ENCODE measurements at regions not wholly inside any gene's neighbourhood (a gene's known extent, or its start where the extent isn't known, plus 50 kb on each side); places are given as distances from the start of the nearest gene placed in this dataset.
A peak's percentile ranks its signal among the peaks of the same experiment; 100 is the strongest.

DNA sequence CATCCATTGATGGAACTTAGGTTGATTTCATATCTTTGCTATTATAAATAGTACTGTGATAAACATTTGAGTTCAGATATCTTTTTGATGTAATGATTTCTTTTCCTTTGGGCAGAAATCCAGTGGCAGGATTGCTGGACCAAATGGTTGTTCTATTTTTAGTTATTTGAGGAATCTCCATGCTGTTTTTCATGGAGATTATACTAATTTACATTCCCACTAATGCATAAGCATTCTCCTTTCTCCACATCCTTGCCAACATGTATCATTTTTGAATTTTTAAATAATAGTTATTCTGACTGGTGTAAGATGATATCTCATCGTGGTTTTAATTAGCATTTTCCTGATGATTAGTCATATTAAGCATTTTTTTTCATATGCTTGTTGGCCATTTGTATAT, 144.0 kb upstream of the SUCLG2 start:
- Histone ChIP-seq H3K9me3 (replicated peaks) (no peaks in the 10 kb centered on the region), H3K36me3 (no peaks in the 10 kb centered on the region), H3K27ac (no peak overlapping the region), H3K4me3 (no peak overlapping the region), H3K27me3 (replicated peaks) (no peaks in the 10 kb centered on the region), H3K4me1 (replicated peaks) (no peaks in the 10 kb centered on the region)
- no peak for DNase-seq (ENCODE audit: low read depth in 1 of 2, low spot score in 2 of 2)

DNA sequence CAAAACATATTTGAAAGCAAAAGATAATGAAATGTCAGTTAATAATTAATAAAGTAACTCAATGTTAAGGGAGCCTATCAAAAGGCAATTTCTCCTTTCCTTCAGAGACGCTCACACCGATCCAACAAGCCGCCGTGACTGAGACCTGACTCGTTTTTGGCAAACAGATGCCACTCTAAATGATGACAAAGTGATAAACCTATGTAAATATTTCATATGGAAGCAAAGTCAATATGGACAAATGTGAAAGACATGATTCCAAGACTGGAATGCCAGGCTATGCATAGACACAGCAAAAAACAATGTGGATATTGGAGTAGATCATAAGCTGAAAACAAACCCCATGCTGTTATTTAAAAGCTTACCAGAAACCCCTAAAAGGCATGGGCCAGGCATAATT, 137.2 kb upstream of the SUCLG2 start:
- no peak for DNase-seq (ENCODE audit: low read depth in 1 of 2, low spot score in 2 of 2)
- Histone ChIP-seq H3K4me3 (no peak overlapping the region), H3K27me3 (replicated peaks) (no peaks in the 10 kb centered on the region)

DNA sequence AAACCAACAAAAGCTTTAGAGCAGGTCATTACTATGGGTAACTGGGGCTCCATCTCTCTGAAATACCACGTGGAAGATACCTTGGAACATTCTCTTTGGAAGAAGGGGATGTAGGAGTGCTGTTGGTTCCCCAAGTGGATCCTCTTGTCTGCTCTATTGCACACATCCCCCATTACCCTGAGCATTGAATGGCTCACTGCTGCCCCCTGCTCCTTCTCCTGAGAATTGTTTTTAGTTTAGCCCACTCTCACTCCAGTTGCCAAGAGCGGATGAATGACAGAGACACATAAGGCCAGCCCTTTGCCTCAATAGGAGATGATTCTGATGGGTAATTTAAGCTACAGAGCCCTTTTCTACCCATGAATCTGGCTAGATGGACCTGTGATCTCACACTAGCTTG, 135.6 kb upstream of the SUCLG2 start:
- DNase-seq (ENCODE audit: low read depth in 1 of 2, low spot score in 2 of 2) = peak in 1 of 2 experiments; percentile 32
- Histone ChIP-seq H3K4me3 (no peak overlapping the region), H3K9me3 (replicated peaks) (no peaks in the 10 kb centered on the region), H3K27me3 (replicated peaks) (no peaks in the 10 kb centered on the region), H3K4me1 (replicated peaks) (no peaks in the 10 kb centered on the region), H3K27ac (no peak overlapping the region), H3K36me3 (no peaks in the 10 kb centered on the region)

More for the DNA sequence above, 137.2 kb upstream of the SUCLG2 start:
- Histone ChIP-seq H3K9me3 (replicated peaks) (no peaks in the 10 kb centered on the region), H3K36me3 (no peaks in the 10 kb centered on the region), H3K27ac (no peak overlapping the region), H3K4me1 (replicated peaks) (no peaks in the 10 kb centered on the region)

DNA sequence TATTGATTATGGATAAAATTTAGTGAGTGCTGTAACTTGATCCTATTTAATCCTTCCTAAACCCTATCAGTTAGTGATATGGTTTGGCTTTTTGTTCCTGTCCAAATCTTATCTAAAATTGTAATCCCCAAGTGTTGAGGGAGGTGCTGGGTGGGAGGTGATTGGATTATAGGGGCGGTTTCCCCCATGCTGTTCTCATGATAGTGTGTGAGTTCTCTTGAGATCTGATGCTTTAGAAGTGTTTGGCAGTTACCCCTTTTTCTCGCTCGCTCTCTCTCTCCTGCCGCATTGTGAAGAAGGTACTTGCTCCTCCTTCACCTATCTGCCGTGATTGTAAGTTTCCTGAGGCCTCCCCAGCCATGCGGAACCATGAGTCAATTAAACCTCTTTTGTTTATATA, 134.0 kb upstream of the SUCLG2 start:
- H3K27me3 ChIP-seq (replicated peaks) = no peaks in the 10 kb centered on the region

DNA sequence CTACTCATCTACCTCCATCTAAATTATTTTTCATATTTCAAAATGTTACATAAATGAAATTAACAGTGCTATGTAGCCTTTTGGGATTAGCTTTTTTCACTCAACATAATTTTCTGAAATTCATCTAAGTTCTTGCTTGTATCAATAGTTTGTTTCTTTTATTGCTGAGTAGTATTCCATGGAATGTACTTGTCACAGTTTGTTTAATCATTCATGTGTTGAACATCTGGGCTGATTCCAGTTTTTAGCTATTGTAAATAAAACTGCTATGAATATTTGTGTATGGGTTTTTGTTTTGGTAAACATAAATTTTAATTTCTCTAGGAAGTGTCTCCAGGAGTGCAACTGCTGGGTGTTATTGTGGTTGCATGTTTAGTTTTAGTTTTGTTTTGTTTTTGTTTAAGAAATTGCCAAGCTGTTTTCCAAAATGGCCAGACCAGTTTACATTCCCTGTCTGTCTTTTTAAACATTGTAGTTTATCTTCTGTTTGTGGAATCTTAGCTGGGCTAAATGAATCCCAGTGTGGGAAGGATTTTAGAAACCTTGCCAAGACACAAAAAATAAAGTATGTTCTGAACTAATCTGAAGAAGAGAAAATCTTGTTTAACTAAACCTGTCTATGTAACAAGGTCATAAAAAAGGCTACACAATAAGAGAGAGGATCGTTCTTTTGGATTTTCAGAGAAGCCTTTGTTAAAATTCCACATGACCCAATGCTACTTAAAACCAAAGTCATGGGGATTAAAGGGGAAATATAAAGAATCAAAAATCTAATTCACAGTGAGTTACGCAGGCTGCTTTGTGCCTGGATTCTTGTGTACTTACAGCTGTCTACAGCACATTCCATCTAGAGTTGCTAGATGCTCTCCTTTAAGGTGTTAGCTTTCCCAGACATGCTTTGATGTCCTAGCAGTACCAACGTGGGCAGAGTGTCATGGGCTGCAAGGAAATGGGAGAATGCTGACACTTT, 129.2 kb upstream of the SUCLG2 start:
- DNase-seq (ENCODE audit: low read depth in 1 of 2, low spot score in 2 of 2) = peak in 1 of 2 experiments; percentile 63
- Histone ChIP-seq H3K27me3 (replicated peaks) (no peaks in the 10 kb centered on the region), H3K36me3 (no peaks in the 10 kb centered on the region), H3K9me3 (replicated peaks) (no peaks in the 10 kb centered on the region), H3K4me3 (no peak overlapping the region), H3K4me1 (replicated peaks) (peaks cover 8% of the 10 kb centered on the region), H3K27ac (peak overlapping the region; percentile 15; the same call in 1 of the 2 replicates)

More for the DNA sequence above, 134.0 kb upstream of the SUCLG2 start:
- no peak for DNase-seq (ENCODE audit: low read depth in 1 of 2, low spot score in 2 of 2)
- Histone ChIP-seq H3K36me3 (no peaks in the 10 kb centered on the region), H3K4me3 (no peak overlapping the region), H3K9me3 (replicated peaks) (no peaks in the 10 kb centered on the region), H3K4me1 (replicated peaks) (peaks cover 3% of the 10 kb centered on the region; the same call in 1 of the 2 replicates), H3K27ac (no peak overlapping the region)

DNA sequence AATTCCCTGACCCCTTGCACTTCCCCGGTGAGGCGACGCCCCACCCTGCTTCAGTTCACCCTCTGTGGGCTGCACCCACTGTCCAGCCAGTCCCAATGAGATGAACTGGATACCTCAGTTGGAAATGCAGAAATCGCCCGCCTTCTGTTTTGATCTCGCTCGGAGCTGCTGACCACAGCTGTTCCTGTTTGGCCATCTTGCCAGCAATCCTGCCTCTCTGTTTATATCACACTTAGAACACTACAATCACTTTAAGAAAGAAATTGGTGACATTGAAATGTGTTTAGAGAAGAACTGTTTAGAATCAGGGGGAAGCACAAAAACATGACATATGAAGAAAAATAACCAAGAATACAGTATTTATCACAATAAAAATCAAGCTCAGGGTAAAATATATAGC, 127.5 kb upstream of the SUCLG2 start:
- DNase-seq (ENCODE audit: low read depth in 1 of 2, low spot score in 2 of 2) = no peak
- Histone ChIP-seq H3K36me3 (no peaks in the 10 kb centered on the region), H3K4me1 (replicated peaks) (peaks cover 8% of the 10 kb centered on the region)

DNA sequence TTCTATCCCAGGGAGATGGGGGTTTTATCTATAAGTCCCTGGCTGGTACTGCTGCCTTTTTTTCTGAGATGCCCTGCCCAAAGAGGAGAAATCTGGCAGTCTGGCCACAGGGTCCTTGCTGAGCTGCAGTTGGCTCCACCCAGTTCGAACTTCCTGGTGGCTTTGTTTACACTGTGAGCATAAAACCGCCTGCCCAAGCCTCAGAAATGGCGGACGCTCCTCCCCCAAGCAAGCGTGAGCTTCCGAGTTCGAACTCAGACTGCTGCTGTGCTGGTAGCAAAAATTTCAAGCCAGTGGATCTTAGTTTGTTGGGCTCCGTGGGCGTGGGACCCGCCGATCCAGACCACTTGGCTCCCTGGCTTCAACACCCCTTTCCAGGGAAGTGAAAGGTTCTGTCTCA, 126.8 kb upstream of the SUCLG2 start:
- H3K27me3 ChIP-seq (replicated peaks) = no peaks in the 10 kb centered on the region
- no peaks in the 10 kb centered on the region for H3K9me3 ChIP-seq (replicated peaks)
- no peak overlapping the region for H3K27ac ChIP-seq
- no peak for DNase-seq (ENCODE audit: low read depth in 1 of 2, low spot score in 2 of 2)
- peaks cover 8% of the 10 kb centered on the region for H3K4me1 ChIP-seq (replicated peaks)
- no peaks in the 10 kb centered on the region for H3K36me3 ChIP-seq
- H3K4me3 ChIP-seq = no peak overlapping the region

More for the DNA sequence above, 127.5 kb upstream of the SUCLG2 start:
- H3K4me3 ChIP-seq = no peak overlapping the region
- no peak overlapping the region for H3K27ac ChIP-seq
- H3K9me3 ChIP-seq (replicated peaks) = no peaks in the 10 kb centered on the region
- H3K27me3 ChIP-seq (replicated peaks) = no peaks in the 10 kb centered on the region

DNA sequence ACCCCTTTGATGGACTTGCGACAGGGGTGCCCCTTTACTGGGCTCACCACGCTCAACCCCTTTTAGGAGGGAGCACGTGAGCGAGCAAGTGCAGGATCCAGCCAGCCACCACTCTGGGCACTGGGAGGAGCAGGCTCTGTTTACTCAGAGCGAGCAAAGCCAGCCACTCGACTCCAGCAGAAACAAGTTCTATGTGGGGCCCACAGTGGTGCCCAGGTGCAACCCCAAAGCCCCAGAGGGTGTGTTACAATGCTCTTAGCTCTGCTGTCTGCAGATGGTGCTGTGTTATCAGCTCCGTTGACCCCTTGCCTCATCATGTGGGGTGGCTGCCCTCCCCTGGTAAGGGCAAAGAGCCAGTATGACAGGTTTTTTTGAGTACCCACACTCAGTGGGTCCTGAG, 120.3 kb upstream of the SUCLG2 start:
- H3K4me3 ChIP-seq = no peak overlapping the region
- H3K27ac ChIP-seq = no peak overlapping the region
- DNase-seq (ENCODE audit: low read depth in 1 of 2, low spot score in 2 of 2) = no peak
- H3K36me3 ChIP-seq = no peaks in the 10 kb centered on the region
- H3K9me3 ChIP-seq (replicated peaks) = no peaks in the 10 kb centered on the region
- H3K27me3 ChIP-seq (replicated peaks) = no peaks in the 10 kb centered on the region
- no peaks in the 10 kb centered on the region for H3K4me1 ChIP-seq (replicated peaks)

DNA sequence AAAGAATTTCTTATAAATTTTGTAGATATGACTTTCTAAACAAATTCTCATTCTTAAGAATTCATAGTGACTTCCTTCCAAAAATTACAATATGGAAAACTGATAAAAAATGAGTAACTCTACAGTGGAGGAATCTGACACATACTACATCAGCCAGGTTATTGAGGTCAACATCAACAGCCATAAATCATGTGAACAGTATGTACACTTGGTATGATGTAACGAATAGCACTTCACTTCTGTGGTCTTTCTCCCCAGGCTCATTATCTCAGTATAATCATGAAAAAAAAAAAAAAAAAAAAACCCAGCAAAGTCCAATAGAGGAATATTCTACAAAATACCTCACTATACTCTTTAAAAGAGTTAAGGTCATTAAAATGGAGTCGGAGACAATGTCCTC, 111.2 kb upstream of the SUCLG2 start:
- no peaks in the 10 kb centered on the region for H3K27me3 ChIP-seq (replicated peaks)
- H3K4me3 ChIP-seq = no peak overlapping the region
- no peak overlapping the region for H3K27ac ChIP-seq
- no peaks in the 10 kb centered on the region for H3K4me1 ChIP-seq (replicated peaks)
- DNase-seq (ENCODE audit: low read depth in 1 of 2, low spot score in 2 of 2) = no peak
- H3K36me3 ChIP-seq = no peaks in the 10 kb centered on the region
- H3K9me3 ChIP-seq (replicated peaks) = no peaks in the 10 kb centered on the region

DNA sequence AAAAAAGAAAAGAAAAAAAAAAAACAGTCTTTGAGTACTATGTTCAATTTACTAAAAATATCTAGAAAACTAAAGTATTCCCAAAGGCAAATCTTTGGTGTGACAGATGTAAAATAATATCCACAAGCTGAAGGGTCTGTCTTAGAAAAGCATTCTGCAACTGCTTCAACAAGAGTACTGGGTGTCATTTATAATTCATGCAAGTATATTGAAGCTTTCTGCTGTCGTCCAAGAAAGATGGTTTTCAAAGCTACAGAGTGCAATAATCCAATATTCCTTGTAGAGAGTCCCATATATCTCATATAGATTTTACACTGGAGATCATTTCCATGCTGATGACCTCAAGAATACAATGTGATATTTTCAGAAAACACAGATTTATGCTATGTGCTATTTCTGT, 90.9 kb upstream of the SUCLG2 start:
- H3K9me3 ChIP-seq (replicated peaks) = no peaks in the 10 kb centered on the region
- no peak overlapping the region for H3K27ac ChIP-seq
- H3K36me3 ChIP-seq = no peaks in the 10 kb centered on the region
- H3K27me3 ChIP-seq (replicated peaks) = no peaks in the 10 kb centered on the region
- H3K4me1 ChIP-seq (replicated peaks) = no peaks in the 10 kb centered on the region
- H3K4me3 ChIP-seq = no peak overlapping the region
- no peak for DNase-seq (ENCODE audit: low read depth in 1 of 2, low spot score in 2 of 2)

DNA sequence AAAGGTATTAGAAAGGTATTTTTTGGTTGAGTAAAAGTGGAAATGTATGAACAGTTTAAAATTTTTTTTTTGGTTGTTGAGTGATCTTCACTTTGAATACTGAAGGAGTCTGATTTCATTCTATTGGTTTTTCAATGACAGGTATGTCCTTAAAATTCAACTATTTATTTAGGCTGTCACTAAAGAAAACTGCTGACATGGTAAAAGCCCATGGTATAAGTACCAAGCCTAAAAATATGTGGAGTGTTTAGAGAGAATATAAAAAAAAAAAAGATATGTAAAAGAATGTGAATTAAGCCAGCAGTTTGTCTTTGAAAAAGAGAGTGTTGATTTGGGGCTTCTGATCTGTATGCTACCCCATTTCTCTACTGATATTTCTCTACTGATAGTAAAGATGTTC, 90.3 kb upstream of the SUCLG2 start:
- DNase-seq (ENCODE audit: low read depth in 1 of 2, low spot score in 2 of 2) = no peak
- H3K27me3 ChIP-seq (replicated peaks) = no peaks in the 10 kb centered on the region
- no peak overlapping the region for H3K27ac ChIP-seq
- no peaks in the 10 kb centered on the region for H3K4me1 ChIP-seq (replicated peaks)
- H3K36me3 ChIP-seq = no peaks in the 10 kb centered on the region
- no peak overlapping the region for H3K4me3 ChIP-seq
- no peaks in the 10 kb centered on the region for H3K9me3 ChIP-seq (replicated peaks)

DNA sequence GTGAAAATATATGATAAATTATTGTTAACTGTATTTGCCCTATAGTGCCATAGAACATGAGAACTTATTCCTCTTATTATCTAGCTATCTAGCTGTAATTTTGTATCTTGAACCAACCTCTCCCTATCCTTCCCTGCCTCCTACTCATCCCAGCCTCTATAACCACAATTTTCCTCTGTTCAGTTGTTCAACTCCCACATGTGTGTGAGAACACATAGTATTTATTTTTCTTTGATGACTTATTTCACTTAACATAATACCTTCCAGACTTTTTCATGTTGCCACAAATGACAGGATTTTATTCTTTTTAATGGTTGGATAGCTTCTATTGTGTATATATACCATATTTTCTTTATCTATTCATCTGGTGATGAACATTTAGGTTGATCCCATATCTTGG, 85.4 kb upstream of the SUCLG2 start:
- no peak overlapping the region for H3K27ac ChIP-seq
- no peaks in the 10 kb centered on the region for H3K27me3 ChIP-seq (replicated peaks)
- DNase-seq (ENCODE audit: low read depth in 1 of 2, low spot score in 2 of 2) = no peak
- H3K4me3 ChIP-seq = no peak overlapping the region
- H3K9me3 ChIP-seq (replicated peaks) = no peaks in the 10 kb centered on the region
- H3K4me1 ChIP-seq (replicated peaks) = no peaks in the 10 kb centered on the region
- no peaks in the 10 kb centered on the region for H3K36me3 ChIP-seq

DNA sequence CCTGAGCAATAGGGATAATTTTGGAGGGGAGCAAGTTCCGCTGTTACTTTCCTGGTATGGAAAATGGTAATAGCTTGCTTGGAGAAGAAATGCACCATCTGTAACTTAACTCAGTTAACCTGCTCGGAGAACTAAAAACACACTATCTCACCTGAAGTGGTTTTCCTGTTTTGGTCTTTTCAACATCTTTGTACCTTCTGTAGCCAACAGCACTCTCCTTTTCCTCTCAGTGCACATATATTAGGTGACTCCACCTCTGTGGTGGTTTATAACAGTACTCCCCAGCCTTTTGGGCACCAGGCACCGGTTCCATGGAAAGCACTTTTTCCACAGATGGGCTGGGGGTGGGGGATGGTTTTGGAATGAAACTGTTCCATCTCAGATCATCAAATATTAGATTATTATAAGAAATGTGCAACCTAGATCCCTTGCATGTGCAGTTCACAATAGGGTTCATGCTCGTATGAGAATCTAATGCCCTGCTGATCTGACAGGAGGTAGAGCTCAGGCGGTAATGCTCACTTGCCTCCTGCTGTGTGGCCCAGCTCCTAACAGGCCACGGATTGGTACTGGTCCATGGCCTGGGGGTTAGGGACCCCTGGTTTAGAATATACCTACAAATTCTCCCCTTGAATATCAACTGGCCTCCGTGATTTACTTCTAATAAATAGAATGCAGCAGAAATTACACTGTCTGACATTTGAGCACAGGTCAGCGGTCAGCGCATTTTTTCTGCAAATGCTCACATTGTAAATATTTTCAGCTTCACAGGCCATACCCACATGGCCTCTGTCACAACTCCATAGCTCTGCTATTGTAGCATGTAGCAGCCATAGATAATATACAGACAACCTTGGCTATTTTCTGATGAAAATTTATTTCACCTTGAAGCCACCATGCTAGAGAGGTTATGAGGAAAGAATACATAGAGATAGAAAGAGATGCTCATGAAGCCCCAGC, 83.8 kb upstream of the SUCLG2 start:
- no peaks in the 10 kb centered on the region for H3K4me1 ChIP-seq (replicated peaks)
- no peak for DNase-seq (ENCODE audit: low read depth in 1 of 2, low spot score in 2 of 2)
- no peaks in the 10 kb centered on the region for H3K27me3 ChIP-seq (replicated peaks)
- no peak overlapping the region for H3K4me3 ChIP-seq
- no peak overlapping the region for H3K27ac ChIP-seq
- no peaks in the 10 kb centered on the region for H3K9me3 ChIP-seq (replicated peaks)
- no peaks in the 10 kb centered on the region for H3K36me3 ChIP-seq

DNA sequence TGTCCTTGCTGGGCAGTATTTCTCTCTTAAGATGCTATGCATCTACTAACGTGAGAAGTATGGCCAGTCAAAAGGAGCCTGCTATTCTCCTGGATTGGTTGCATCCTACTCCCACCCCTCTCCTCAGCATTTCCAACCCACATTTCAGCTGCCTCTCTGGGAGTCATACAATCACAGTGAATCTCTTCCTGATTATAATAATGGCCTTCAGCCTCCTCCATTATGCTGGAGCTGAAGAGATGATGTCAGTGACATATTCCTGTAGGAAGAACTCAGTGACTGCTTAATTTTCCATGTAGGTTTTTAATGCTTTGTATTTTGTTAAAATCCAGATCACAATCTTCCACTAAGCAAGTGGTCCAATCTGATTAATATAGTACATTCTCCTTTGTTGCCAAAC, 82.7 kb upstream of the SUCLG2 start:
- no peak for DNase-seq (ENCODE audit: low read depth in 1 of 2, low spot score in 2 of 2)
- H3K9me3 ChIP-seq (replicated peaks) = no peaks in the 10 kb centered on the region
- no peaks in the 10 kb centered on the region for H3K4me1 ChIP-seq (replicated peaks)
- no peaks in the 10 kb centered on the region for H3K36me3 ChIP-seq
- H3K4me3 ChIP-seq = no peak overlapping the region
- H3K27me3 ChIP-seq (replicated peaks) = no peaks in the 10 kb centered on the region
- no peak overlapping the region for H3K27ac ChIP-seq

All from SJSA1 (cell line).